ENCODE measurements at regions not wholly inside any gene's neighbourhood (a gene's known extent, or its start where the extent isn't known, plus 50 kb on each side); places are given as distances from the start of the nearest gene placed in this dataset.

DNA sequence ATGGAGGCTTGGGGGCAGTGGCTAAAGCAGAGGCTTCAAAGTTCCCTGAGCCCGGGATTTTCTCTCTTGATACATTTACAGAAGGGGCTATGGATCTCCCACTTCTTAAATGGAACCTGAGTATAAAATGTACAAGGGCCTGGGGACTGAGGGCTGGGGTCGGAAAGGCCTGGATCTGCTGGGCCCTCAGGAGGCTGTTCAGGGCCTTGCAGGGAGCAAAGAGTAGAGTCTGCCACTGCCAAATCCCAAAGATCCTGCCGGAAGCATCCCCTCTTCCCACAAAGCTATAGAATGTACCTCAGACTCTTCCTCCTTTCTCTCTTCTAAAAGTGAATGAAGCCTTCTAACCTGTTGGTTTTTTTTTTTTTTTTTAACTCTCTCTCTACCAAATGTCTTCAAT lies 59.8 kb upstream of the ARHGEF3 start:
- Histone ChIP-seq H3K4me1 (ENCODE audit: low read length) (peaks cover 27% of the 10 kb centered on the region), H2AFZ (ENCODE audit: low read depth, low read length) (no peak overlapping the region)
- no peak for TF ChIP-seq EZH2phosphoT487 (IDR thresholded peaks at IDR 0.05; ENCODE audit: low read depth)
- TF ChIP-seq, protein P1, sequence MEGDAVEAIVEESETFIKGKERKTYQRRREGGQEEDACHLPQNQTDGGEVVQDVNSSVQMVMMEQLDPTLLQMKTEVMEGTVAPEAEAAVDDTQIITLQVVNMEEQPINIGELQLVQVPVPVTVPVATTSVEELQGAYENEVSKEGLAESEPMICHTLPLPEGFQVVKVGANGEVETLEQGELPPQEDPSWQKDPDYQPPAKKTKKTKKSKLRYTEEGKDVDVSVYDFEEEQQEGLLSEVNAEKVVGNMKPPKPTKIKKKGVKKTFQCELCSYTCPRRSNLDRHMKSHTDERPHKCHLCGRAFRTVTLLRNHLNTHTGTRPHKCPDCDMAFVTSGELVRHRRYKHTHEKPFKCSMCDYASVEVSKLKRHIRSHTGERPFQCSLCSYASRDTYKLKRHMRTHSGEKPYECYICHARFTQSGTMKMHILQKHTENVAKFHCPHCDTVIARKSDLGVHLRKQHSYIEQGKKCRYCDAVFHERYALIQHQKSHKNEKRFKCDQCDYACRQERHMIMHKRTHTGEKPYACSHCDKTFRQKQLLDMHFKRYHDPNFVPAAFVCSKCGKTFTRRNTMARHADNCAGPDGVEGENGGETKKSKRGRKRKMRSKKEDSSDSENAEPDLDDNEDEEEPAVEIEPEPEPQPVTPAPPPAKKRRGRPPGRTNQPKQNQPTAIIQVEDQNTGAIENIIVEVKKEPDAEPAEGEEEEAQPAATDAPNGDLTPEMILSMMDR (IDR thresholded peaks at IDR 0.05; ENCODE audit: low read depth, low read length), result no peak

DNA sequence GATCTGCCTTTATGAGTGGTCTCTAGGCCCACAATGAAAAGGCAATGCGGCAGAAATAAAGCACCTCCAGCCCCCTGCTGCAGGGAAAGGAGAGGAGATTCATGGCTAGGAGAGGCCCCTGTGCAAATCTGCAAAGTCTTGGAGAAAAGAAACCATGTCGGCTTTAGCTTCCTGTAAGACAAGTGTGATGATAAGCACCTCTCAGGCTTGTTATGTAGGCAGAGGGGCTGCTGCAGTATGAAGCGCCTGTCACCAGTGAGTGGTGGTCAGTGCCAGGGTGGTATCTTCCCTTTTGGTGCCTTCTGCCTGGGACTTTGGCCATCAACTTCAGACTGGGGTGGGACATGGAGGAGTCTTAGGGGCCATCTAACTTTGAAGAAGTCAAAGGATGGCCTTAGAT lies 59.2 kb upstream of the ARHGEF3 start:
- Histone ChIP-seq H3K4me1 (ENCODE audit: low read length) (peaks cover 33% of the 10 kb centered on the region), H4K20me1 (ENCODE audit: insufficient read depth, low read length) (no peaks in the 10 kb centered on the region), H3K4me2 (ENCODE audit: low read length) (no peak overlapping the region), H3K9me3 (ENCODE audit: insufficient read depth, low read length) (no peaks in the 10 kb centered on the region), H3K4me3 (ENCODE audit: low read length) (no peak overlapping the region), H3K27me3 (ENCODE audit: low read depth, low read length) (peaks cover 15% of the 10 kb centered on the region), H2AFZ (ENCODE audit: low read depth, low read length) (no peak overlapping the region), H3K9ac (ENCODE audit: low read length) (no peak overlapping the region), H3K36me3 (replicated peaks; ENCODE audit: low read depth, low read length) (peaks cover 4% of the 10 kb centered on the region), H3K27ac (ENCODE audit: low read length) (no peak overlapping the region), H3K79me2 (ENCODE audit: low read length) (no peaks in the 10 kb centered on the region)
- TF ChIP-seq EZH2phosphoT487 (IDR thresholded peaks at IDR 0.05; ENCODE audit: low read depth), result no peak

More for the DNA sequence above, 59.8 kb upstream of the ARHGEF3 start:
- Histone ChIP-seq H3K27ac (ENCODE audit: low read length) (no peak overlapping the region), H4K20me1 (ENCODE audit: insufficient read depth, low read length) (no peaks in the 10 kb centered on the region), H3K9ac (ENCODE audit: low read length) (no peak overlapping the region), H3K4me3 (ENCODE audit: low read length) (no peak overlapping the region), H3K9me3 (ENCODE audit: insufficient read depth, low read length) (no peaks in the 10 kb centered on the region), H3K4me2 (ENCODE audit: low read length) (no peak overlapping the region), H3K36me3 (replicated peaks; ENCODE audit: low read depth, low read length) (peaks cover 4% of the 10 kb centered on the region), H3K27me3 (ENCODE audit: low read depth, low read length) (peaks cover 16% of the 10 kb centered on the region), H3K79me2 (ENCODE audit: low read length) (no peaks in the 10 kb centered on the region)

DNA sequence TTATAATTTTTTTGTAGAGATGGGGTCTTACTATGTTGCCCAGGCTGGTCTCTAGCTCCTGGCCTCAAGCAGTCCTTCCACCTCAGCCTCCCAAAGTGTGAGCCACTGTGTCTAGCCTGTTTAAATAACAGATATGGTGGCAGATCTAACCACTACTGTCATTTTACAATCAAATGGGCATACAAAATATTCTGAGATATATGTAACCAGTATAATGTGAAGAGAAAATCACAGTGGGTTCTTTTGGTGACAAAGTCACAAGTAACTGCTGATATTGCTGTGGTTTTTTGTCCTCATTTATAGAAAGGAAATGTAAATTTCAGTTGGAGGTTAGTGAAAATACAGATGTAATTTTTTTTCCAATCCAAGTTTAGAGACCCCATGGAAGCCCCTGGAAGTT lies 58.6 kb upstream of the ARHGEF3 start:
- H3K27ac ChIP-seq (ENCODE audit: low read length), result no peak overlapping the region

DNA sequence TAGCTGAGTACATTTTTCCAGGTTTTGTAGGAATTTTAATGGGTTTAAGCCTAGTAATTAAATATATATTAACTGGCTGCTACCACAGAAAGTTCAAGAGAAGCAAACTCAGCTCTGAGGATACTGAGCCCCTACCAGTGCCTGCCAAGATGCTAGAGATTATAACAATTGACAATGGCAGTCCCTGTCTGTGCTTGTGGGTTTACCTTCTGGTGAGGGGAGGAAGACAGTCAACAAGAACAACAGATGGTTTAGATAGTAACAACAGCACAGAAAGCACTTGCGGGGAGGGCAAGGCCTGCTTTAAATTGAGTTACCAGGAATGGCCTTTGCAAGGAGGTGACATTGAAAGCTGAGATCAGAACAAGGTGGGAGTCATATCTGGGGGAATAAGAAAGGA lies 56.6 kb upstream of the ARHGEF3 start:
- Histone ChIP-seq H3K9me3 (ENCODE audit: insufficient read depth, low read length) (no peaks in the 10 kb centered on the region), H3K9ac (ENCODE audit: low read length) (no peak overlapping the region), H3K4me2 (ENCODE audit: low read length) (no peak overlapping the region), H3K27ac (ENCODE audit: low read length) (no peak overlapping the region), H3K79me2 (ENCODE audit: low read length) (no peaks in the 10 kb centered on the region), H4K20me1 (ENCODE audit: insufficient read depth, low read length) (no peaks in the 10 kb centered on the region), H3K4me3 (ENCODE audit: low read length) (no peak overlapping the region), H3K27me3 (ENCODE audit: low read depth, low read length) (peaks cover 10% of the 10 kb centered on the region), H2AFZ (ENCODE audit: low read depth, low read length) (no peak overlapping the region), H3K4me1 (ENCODE audit: low read length) (peaks cover 23% of the 10 kb centered on the region), H3K36me3 (replicated peaks; ENCODE audit: low read depth, low read length) (no peaks in the 10 kb centered on the region)
- no peak for TF ChIP-seq EZH2phosphoT487 (IDR thresholded peaks at IDR 0.05; ENCODE audit: low read depth)
- TF ChIP-seq, protein P1 (IDR thresholded peaks at IDR 0.05; ENCODE audit: low read depth, low read length), result no peak

More for the DNA sequence above, 58.6 kb upstream of the ARHGEF3 start:
- no peak overlapping the region for H3K4me3 ChIP-seq (ENCODE audit: low read length)
- peaks cover 4% of the 10 kb centered on the region for H3K36me3 ChIP-seq (replicated peaks; ENCODE audit: low read depth, low read length)
- H3K27me3 ChIP-seq (ENCODE audit: low read depth, low read length), result peaks cover 15% of the 10 kb centered on the region
- H3K79me2 ChIP-seq (ENCODE audit: low read length), result no peaks in the 10 kb centered on the region
- H4K20me1 ChIP-seq (ENCODE audit: insufficient read depth, low read length), result no peaks in the 10 kb centered on the region
- no peak overlapping the region for H2AFZ ChIP-seq (ENCODE audit: low read depth, low read length)
- H3K9me3 ChIP-seq (ENCODE audit: insufficient read depth, low read length), result no peaks in the 10 kb centered on the region
- peaks cover 33% of the 10 kb centered on the region for H3K4me1 ChIP-seq (ENCODE audit: low read length)
- H3K4me2 ChIP-seq (ENCODE audit: low read length), result no peak overlapping the region
- no peak for TF ChIP-seq EZH2phosphoT487 (IDR thresholded peaks at IDR 0.05; ENCODE audit: low read depth)
- TF ChIP-seq, protein P1 (IDR thresholded peaks at IDR 0.05; ENCODE audit: low read depth, low read length), result no peak
- H3K9ac ChIP-seq (ENCODE audit: low read length), result no peak overlapping the region

DNA sequence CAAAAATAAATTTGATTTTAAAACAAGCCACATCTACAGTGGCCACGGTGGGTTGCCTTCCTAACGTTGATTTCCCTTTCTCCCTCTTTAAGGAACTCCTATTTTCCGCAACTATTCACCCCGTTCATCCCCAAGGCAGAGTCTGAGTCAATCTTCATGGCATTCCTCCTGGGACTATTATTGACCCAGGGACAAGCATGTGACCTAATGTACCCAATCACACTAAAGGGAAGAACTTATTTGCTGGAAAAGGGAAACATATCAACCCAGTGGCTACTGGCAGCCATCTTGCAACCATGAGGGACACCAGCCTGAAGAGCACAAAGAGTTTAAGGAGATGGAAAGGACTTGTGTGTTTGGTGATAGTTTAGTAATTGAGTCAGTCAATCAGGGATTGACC lies 55.4 kb upstream of the ARHGEF3 start:
- no peak overlapping the region for H2AFZ ChIP-seq (ENCODE audit: low read depth, low read length)
- no peak overlapping the region for H3K27ac ChIP-seq (ENCODE audit: low read length)
- H3K4me2 ChIP-seq (ENCODE audit: low read length), result no peak overlapping the region
- no peak overlapping the region for H3K4me3 ChIP-seq (ENCODE audit: low read length)
- TF ChIP-seq, protein P1 (IDR thresholded peaks at IDR 0.05; ENCODE audit: low read depth, low read length), result no peak
- no peak for TF ChIP-seq EZH2phosphoT487 (IDR thresholded peaks at IDR 0.05; ENCODE audit: low read depth)
- H3K4me1 ChIP-seq (ENCODE audit: low read length), result peaks cover 14% of the 10 kb centered on the region
- H3K79me2 ChIP-seq (ENCODE audit: low read length), result no peaks in the 10 kb centered on the region
- H3K27me3 ChIP-seq (ENCODE audit: low read depth, low read length), result peaks cover 10% of the 10 kb centered on the region
- H3K36me3 ChIP-seq (replicated peaks; ENCODE audit: low read depth, low read length), result no peaks in the 10 kb centered on the region
- H3K9ac ChIP-seq (ENCODE audit: low read length), result no peak overlapping the region
- H4K20me1 ChIP-seq (ENCODE audit: insufficient read depth, low read length), result no peaks in the 10 kb centered on the region
- H3K9me3 ChIP-seq (ENCODE audit: insufficient read depth, low read length), result no peaks in the 10 kb centered on the region
